Progenitor cell of endocrine pancreas (in vitro differentiated cells): ENCODE measurements at regions not wholly inside any gene's neighbourhood (a gene's known extent, or its start where the extent isn't known, plus 50 kb on each side); places are given as distances from the start of the nearest gene placed in this dataset.

Source experiments
- DNase-seq: peaks from one replicate; pipeline ENCODE4 v3.0.0; 2021; ENCODE audit warnings: low spot score; ENCODE audit not compliant: unreplicated experiment
- H3K27ac Mint-ChIP-seq: 2 replicates; pipeline ENCODE4 v1.8.0; 2021; ENCODE audit warnings: mild to moderate bottlenecking, moderate library complexity, mixed read lengths
- H3K27me3 Mint-ChIP-seq: 2 replicates; pipeline ENCODE4 v1.8.0; 2021; ENCODE audit warnings: mixed read lengths
- H3K36me3 Mint-ChIP-seq: 2 replicates; pipeline ENCODE4 v1.8.0; 2022; ENCODE audit warnings: mixed read lengths; ENCODE audit not compliant: insufficient read depth
- H3K4me1 Mint-ChIP-seq: 2 replicates; pipeline ENCODE4 v1.8.0; 2021; ENCODE audit warnings: low read depth, mixed read lengths
- H3K4me3 Mint-ChIP-seq: 2 replicates; pipeline ENCODE4 v1.8.0; 2021; ENCODE audit warnings: low read depth, mild to moderate bottlenecking, moderate library complexity, mixed read lengths
- H3K9me3 Mint-ChIP-seq: 2 replicates; pipeline ENCODE4 v1.8.0; 2021; ENCODE audit warnings: low read depth, mixed read lengths
- CTCF ChIP-seq: fragments of 200-600 bp; sonication (generic); IDR thresholded peaks from one replicate; pipeline ENCODE4 v1.5.0; 2021; ENCODE audit warnings: antibody characterized with exemption, mild to moderate bottlenecking; ENCODE audit not compliant: unreplicated experiment

- Mint-ChIP-seq H3K27me3 (peaks cover 14% of the 10 kb centered on the region), H3K27ac (no peak overlapping the region), H3K9me3 (no peaks in the 10 kb centered on the region), H3K4me1 (peaks cover 8% of the 10 kb centered on the region), H3K36me3 (no peaks in the 10 kb centered on the region), H3K4me3 (no peak overlapping the region)
- DNase-seq = no peak
- TF ChIP-seq CTCF = no peak
Observed at GRCh38 chr3:22495791-22496190, 707.3 kb upstream of the UBE2E2 start.

GRCh38 chr3:22496641-22497040, 706.5 kb upstream of the UBE2E2 start:
- no peak for TF ChIP-seq CTCF
- peaks cover 8% of the 10 kb centered on the region for H3K4me1 Mint-ChIP-seq
- H3K27ac Mint-ChIP-seq = no peak overlapping the region

DNA sequence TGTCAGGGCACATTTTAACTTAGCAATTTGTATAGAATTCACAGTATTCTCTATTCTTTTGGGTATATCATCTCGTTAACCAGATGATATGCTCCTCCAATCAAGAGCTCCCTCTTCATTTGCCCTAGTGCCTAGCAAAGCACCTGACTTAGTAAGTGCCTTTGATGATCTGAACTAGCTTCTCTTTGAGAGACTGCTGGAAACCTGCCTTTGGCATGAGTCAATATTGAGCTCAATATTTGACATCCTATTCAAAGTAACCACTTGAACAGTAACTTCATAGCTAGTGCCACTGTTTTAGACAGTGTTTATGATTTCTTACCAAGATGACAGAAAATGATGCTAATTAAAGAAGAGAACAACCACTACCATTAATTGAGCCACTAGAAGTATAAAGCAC, 696.3 kb upstream of the UBE2E2 start:
- no peak for TF ChIP-seq CTCF
- no peak overlapping the region for H3K27ac Mint-ChIP-seq
- no peaks in the 10 kb centered on the region for H3K9me3 Mint-ChIP-seq
- peaks cover 27% of the 10 kb centered on the region for H3K27me3 Mint-ChIP-seq
- no peaks in the 10 kb centered on the region for H3K4me1 Mint-ChIP-seq
- no peak for DNase-seq
- H3K36me3 Mint-ChIP-seq = no peaks in the 10 kb centered on the region
- no peak overlapping the region for H3K4me3 Mint-ChIP-seq

More at GRCh38 chr3:22496641-22497040, 706.5 kb upstream of the UBE2E2 start:
- DNase-seq = no peak
- Mint-ChIP-seq H3K36me3 (no peaks in the 10 kb centered on the region), H3K9me3 (no peaks in the 10 kb centered on the region), H3K27me3 (peaks cover 11% of the 10 kb centered on the region), H3K4me3 (no peak overlapping the region)

- Mint-ChIP-seq H3K4me1 (no peaks in the 10 kb centered on the region), H3K9me3 (peaks cover 4% of the 10 kb centered on the region), H3K27me3 (peaks cover 19% of the 10 kb centered on the region), H3K4me3 (no peak overlapping the region), H3K27ac (no peak overlapping the region), H3K36me3 (no peaks in the 10 kb centered on the region)
- no peak for DNase-seq
- TF ChIP-seq CTCF = no peak
Observed at GRCh38 chr3:22507709-22508108, 695.4 kb upstream of the UBE2E2 start.

DNA sequence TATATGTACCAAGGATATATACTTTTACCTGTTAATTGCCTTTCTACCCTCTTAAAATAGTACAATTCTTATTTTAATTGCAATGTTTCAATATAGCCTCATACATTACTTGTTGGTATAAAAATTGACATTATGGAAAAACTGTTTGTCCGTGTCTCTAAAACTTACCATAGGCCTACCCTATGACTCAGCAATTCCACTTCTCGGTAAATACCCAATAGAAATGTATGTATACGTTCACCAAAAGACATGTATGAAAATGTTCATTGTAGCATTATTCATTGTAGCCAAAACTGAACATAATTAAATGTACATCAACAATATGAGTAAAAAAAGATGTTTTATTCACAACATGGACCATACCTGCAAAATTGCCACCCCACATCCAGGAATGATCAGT, 679.2 kb upstream of the UBE2E2 start:
- H3K27ac Mint-ChIP-seq = no peak overlapping the region
- no peak for DNase-seq
- H3K27me3 Mint-ChIP-seq = no peaks in the 10 kb centered on the region
- no peak overlapping the region for H3K4me3 Mint-ChIP-seq
- no peak for TF ChIP-seq CTCF
- peaks cover 2% of the 10 kb centered on the region for H3K4me1 Mint-ChIP-seq
- peaks cover 5% of the 10 kb centered on the region for H3K9me3 Mint-ChIP-seq
- H3K36me3 Mint-ChIP-seq = no peaks in the 10 kb centered on the region
